Natural killer cell treated with Interleukin-12 subunit alpha and Interleukin-12 subunit beta and Interleukin-15 and Interleukin-18, amount 100 ng/mL, for 72 hours (primary cell): ENCODE measurements at regions not wholly inside any gene's neighbourhood (a gene's known extent, or its start where the extent isn't known, plus 50 kb on each side); places are given as distances from the start of the nearest gene placed in this dataset.
"Not testable (repeated sequence)": the region's sequence is repeated elsewhere in the genome, so short reads cannot be mapped to it uniquely, and the experiment has no call there.

ENCODE experiments used
- ATAC-seq, 2 donors: fragments of 150-1000 bp; cut with Tn5 transposase in 1 of 2; sonication (Bioruptor Pico), chemical (Tn5 transposase) in 1 of 2; 2 replicates each; pipeline ENCODE4 v1.10.0; 2021
- DNase-seq: peaks from one replicate; pipeline ENCODE4 v3.0.0; 2022; ENCODE audit warnings: low spot score
- H3K27ac Mint-ChIP-seq, 2 donors: 1 replicate in 1 of 2; 2 replicates in 1 of 2; pipeline ENCODE4 v1.8.0; 2022; ENCODE audit warnings: mixed read lengths in 2 of 2, mild to moderate bottlenecking in 1 of 2, moderate library complexity in 1 of 2
- H3K27me3 Mint-ChIP-seq, 2 donors: 1 replicate in 1 of 2; 2 replicates in 1 of 2; pipeline ENCODE4 v1.8.0; 2022; ENCODE audit warnings: mixed read lengths in 2 of 2
- H3K36me3 Mint-ChIP-seq: one replicate; pipeline ENCODE4 v1.8.0; 2022; ENCODE audit warnings: mixed read lengths
- H3K4me1 Mint-ChIP-seq, 2 donors: 1 replicate in 1 of 2; 2 replicates in 1 of 2; pipeline ENCODE4 v1.8.0; 2022; ENCODE audit warnings: low read depth in 2 of 2, mixed read lengths in 2 of 2, mild to moderate bottlenecking in 1 of 2
- H3K4me3 Mint-ChIP-seq: one replicate; pipeline ENCODE4 v1.8.0; 2022; ENCODE audit warnings: mixed read lengths
- H3K9me3 Mint-ChIP-seq: 2 replicates; pipeline ENCODE4 v1.8.0; 2022; ENCODE audit warnings: mixed read lengths

DNA sequence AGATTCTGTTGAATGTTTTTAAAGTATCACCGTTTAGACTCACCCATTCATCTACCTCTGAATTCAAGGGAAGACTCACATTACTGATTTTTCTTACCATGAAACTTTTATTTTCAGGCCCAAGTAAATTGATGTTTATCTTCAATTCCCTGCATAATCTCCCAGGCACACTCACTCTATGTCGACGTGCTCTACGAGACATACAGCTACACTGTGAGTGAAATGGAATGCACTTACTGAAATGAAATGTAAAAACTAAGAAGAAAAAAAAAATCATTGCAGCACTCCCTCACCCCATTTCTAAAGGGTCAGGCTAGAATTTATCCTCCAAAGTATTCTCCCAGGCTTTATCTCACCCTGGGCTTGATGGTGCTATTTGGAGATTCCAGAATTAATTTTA is 987.9 kb downstream of the CCSER2 start:
- Mint-ChIP-seq H3K27me3 (no peaks in the 10 kb centered on the region), H3K4me3 (no peak overlapping the region), H3K36me3 (no peaks in the 10 kb centered on the region), H3K4me1 (no peaks in the 10 kb centered on the region), H3K27ac (no peak overlapping the region), H3K9me3 (peaks cover 12% of the 10 kb centered on the region)
- no peak for ATAC-seq
- DNase-seq: no peak

DNA sequence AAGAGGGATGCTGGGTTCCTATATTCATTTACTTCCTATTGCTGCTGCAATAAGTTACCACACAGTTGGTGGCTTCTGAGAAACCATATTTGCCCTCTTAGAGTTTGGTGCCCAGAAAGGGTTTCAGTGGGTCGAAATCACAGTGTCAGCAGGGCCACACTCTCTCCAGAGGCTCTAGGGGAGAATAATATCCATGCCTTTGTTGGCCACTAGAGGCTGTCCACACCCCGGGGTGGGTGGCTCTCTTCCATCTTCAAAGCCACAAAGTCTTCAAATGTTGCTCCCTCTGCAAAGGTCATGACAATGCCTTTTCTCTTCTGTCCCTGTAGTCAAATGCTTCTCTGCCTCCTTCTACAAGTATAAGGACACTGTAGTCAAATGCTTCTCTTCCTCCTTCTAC is 989.4 kb downstream of the CCSER2 start:
- no peak for ATAC-seq
- Mint-ChIP-seq H3K27me3 (no peaks in the 10 kb centered on the region), H3K4me1 (no peaks in the 10 kb centered on the region)

DNA sequence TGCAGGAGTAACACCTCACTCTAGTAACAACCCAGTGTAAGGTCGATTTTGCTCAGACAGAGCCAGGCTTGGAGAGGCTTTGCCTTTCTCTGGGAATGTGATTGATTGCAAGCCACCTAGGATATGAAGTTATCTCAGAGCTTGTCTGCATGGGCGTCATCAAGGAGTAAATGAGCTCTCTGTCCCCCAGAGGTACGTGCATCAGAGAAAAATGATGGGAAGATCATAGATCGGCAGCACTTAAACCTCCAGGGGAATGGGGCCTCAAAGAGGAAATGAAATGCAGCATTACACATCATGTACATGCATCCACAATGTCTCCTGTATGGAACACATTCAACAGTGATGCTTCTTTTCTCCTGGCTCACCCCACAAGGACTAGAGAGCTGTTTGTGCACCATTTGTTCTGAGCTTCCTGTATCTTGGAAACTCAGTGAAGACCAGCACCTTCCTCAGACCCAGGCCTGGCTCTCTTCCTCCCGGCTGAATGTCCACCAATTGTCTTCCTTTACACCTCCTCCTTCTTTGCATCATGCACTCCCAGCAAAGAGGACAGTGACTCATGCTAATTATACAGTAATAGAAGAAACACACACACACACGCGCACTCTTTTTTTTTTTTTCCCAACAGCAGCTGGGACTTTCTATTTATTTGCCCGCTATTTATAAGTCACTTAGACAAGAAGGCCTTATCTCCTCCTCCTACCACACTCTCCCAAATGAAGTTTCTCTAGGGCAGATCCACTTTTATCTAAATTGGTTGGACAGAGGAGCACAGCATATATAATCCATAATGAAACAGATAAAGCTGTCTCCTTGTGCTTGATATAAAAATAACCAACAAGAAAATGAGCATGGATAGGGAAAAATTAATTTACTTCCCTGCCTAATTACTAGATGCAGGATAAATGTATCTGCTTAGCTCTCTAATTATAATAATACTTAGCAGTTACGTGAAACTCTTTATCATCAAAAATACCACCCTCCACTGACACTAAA is 990.7 kb downstream of the CCSER2 start:
- no peak for DNase-seq
- ATAC-seq: no peak

More for the DNA sequence above, 989.4 kb downstream of the CCSER2 start:
- Mint-ChIP-seq H3K36me3 (no peaks in the 10 kb centered on the region), H3K9me3 (peaks cover 12% of the 10 kb centered on the region), H3K27ac (no peak overlapping the region), H3K4me3 (no peak overlapping the region)
- DNase-seq: no peak

DNA sequence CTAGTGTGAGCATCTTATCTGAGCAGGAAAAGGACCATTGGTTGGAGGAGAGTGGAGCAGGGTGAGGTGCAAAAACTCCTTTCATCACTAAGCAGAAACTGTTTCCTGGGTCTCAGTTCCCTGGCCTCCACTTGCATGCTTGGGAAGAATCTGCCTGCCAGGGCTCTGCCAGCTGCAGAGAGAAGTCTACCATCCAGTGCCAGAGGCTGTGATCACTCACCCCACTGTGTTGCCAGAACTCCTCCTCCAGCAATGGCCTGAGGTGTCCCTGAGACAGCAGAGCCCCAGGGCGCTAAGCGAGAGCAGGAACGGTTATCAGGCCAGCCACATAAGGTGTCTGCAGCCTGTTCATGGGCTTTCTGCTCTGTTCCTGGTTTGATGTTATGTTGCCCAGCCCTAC is 991.4 kb downstream of the CCSER2 start:
- peaks cover 12% of the 10 kb centered on the region for H3K9me3 Mint-ChIP-seq

More for the DNA sequence above, 990.7 kb downstream of the CCSER2 start:
- H3K9me3 Mint-ChIP-seq: peaks cover 12% of the 10 kb centered on the region
- H3K4me1 Mint-ChIP-seq: no peaks in the 10 kb centered on the region
- H3K36me3 Mint-ChIP-seq: no peaks in the 10 kb centered on the region
- no peak overlapping the region for H3K27ac Mint-ChIP-seq
- no peaks in the 10 kb centered on the region for H3K27me3 Mint-ChIP-seq
- no peak overlapping the region for H3K4me3 Mint-ChIP-seq

DNA sequence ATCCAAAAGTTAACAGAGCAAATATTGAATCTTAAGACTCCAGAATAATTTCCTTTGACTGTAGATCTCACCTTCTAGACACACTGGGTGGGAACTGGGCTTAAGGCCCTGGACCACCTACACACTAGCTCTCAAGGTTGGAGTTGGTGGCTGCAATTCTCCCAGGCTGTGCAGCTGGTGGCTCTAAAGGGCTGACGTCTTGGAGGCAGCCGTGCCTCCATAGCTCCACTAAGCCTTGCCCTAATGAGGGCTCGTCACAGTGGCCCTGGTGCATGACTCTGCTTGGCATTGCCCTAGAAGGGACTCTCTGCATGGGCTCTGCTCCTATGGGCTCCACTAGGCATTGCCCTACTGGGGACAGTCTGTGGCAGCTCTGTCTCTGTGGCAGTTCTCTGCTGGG is 1005.2 kb downstream of the CCSER2 start:
- H3K27ac Mint-ChIP-seq: no peak overlapping the region
- H3K4me3 Mint-ChIP-seq: no peak overlapping the region
- H3K4me1 Mint-ChIP-seq: no peaks in the 10 kb centered on the region
- H3K36me3 Mint-ChIP-seq: no peaks in the 10 kb centered on the region
- DNase-seq (no peak), ATAC-seq (no peak)
- peaks cover 19% of the 10 kb centered on the region for H3K9me3 Mint-ChIP-seq
- no peaks in the 10 kb centered on the region for H3K27me3 Mint-ChIP-seq

More for the DNA sequence above, 991.4 kb downstream of the CCSER2 start:
- Mint-ChIP-seq H3K27ac (no peak overlapping the region), H3K27me3 (no peaks in the 10 kb centered on the region), H3K36me3 (no peaks in the 10 kb centered on the region), H3K4me3 (no peak overlapping the region), H3K4me1 (no peaks in the 10 kb centered on the region)
- ATAC-seq (no peak), DNase-seq (no peak)

DNA sequence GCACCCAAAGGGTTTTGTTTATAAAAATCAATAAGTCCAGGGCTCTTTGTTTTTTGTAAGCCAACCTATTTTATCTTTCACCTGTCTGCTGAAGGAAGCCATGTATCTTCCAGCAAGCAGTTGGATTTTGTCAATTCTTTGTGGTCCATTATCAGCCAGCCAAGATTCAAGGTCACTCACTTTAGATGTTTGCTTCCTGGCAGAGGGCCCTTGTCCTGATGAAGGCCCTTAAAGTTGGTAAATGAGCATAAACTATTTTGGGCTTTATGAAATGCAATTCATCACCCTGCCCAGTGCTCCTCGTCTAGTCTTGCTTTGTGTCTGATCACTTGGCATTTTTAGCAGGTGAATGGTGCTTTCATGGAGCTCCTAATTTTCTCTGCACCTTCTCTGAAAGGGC is 1004.2 kb downstream of the GRID1 start:
- DNase-seq: no peak
- H3K27ac Mint-ChIP-seq: no peak overlapping the region
- ATAC-seq: no peak
- no peaks in the 10 kb centered on the region for H3K36me3 Mint-ChIP-seq
- no peak overlapping the region for H3K4me3 Mint-ChIP-seq
- H3K27me3 Mint-ChIP-seq: no peaks in the 10 kb centered on the region
- peaks cover 7% of the 10 kb centered on the region for H3K9me3 Mint-ChIP-seq
- no peaks in the 10 kb centered on the region for H3K4me1 Mint-ChIP-seq

DNA sequence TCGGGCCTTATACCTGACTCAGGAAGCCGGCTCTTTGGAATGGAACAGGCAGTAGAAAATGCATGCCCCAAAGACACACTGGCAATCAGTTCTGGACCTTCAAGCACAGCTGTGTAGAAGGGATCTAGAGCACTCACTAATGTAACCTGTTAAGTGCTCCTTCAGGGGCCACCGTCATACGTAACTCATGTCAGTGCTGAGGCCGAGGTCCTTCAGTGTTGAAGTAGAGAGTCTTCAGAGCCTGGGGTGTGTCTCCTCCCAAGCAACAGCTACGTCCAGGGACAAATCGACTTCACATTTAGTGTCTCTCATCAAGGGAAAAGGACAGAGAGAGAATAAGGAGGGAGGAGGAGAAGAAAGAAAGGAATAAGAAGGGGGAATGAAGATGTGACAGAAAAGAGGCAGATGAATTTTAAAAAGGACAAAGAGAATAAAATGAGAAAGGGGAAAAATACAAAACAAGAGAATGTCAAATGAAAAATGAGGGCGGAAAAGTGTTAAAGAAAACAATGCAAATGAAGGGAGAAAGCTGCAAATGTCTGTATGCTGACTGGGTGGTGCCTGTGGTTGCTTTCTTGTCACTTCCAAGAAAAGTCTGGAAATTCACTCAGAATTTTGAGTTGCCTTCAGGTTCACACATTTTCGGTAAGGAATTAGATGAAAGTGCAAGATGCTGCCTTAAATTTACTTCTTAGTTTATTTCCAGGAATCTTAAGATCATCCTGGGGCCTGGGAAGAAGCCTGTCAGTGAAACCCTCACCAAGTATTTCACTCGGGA is 989.4 kb downstream of the GRID1 start:
- no peak for DNase-seq
- H3K36me3 Mint-ChIP-seq: no peaks in the 10 kb centered on the region
- H3K27me3 Mint-ChIP-seq: no peaks in the 10 kb centered on the region
- peaks cover 12% of the 10 kb centered on the region for H3K9me3 Mint-ChIP-seq
- no peak overlapping the region for H3K27ac Mint-ChIP-seq
- H3K4me1 Mint-ChIP-seq: no peaks in the 10 kb centered on the region
- no peak overlapping the region for H3K4me3 Mint-ChIP-seq
- ATAC-seq: no peak

DNA sequence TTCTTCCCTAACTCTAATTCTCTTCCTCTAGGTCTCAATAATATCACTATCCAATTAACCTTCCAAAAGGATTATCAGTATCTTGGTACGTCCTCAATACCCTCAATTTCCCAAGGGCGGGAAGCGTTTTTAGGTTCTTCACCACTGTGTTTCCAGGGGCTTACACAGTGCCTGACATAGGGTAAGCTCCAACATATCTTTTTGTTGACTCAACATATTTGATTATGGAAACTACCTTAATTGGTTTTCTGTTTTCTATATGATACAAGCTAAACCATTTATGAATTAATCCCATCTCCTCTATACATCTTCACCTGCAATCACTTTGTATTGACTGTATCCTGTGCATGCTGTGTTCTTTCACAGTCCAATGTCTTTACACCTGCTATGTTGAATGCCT is 987.3 kb downstream of the GRID1 start:
- Mint-ChIP-seq H3K27ac (no peak overlapping the region), H3K4me3 (no peak overlapping the region), H3K36me3 (no peaks in the 10 kb centered on the region), H3K4me1 (no peaks in the 10 kb centered on the region), H3K9me3 (peaks cover 10% of the 10 kb centered on the region), H3K27me3 (no peaks in the 10 kb centered on the region)
- DNase-seq (no peak), ATAC-seq (no peak)

DNA sequence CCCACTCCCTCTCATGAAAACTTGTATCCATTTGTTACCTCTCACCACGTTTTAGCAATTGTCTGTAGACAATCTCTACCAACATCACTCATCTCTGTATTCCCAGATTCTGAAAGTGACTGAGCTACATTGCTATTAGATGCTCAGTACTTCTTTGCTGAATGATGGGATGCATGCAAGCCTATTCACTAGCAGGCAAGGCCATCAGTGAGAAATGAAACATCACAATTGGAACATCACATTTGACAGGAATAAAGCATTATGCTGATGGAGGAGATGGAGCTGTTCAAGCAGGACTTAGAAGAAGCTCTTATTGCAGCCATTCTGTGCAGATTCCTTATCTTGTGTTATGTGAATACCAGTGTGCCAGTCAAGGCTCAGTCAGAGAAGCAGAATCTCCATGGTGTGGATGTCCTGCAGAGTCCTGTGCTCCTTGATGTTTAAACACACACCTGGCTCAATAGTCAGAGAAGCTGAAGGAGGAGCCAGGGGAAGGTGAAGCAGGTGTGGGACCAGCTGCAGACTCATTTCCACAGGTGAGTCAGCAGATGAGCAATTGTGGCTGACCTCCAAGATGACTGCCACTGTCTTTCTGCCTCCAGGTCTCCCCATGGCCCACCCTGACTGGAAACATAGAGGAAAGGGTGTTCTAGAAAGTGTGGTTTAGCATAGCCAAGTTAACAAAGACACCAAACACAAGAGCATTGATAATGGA is 965.5 kb downstream of the GRID1 start:
- Mint-ChIP-seq H3K27ac (no peak overlapping the region), H3K36me3 (no peaks in the 10 kb centered on the region), H3K9me3 (peaks cover 9% of the 10 kb centered on the region), H3K4me3 (no peak overlapping the region), H3K27me3 (no peaks in the 10 kb centered on the region), H3K4me1 (no peaks in the 10 kb centered on the region)
- no peak for ATAC-seq
- DNase-seq: no peak

DNA sequence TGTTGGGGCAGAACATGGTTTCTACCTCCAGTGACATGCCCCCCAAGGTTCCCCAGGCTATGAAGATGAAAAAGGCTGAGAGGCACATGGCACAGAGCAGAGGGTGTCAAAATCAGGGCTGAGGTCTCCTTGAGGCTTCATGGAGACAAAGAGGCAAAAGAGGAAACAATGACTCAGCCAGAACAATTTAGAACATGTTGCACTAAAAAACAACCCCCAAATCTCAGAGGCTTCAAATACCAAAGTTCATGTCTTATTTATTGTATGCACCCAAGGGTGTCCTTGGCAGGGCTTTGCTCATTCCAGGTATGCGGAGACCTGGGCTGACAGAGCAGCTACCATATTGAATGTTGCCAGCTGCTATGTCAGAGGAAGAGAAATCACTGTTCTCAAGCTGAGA is 964.1 kb downstream of the GRID1 start:
- H3K27ac Mint-ChIP-seq: no peak overlapping the region
- no peaks in the 10 kb centered on the region for H3K36me3 Mint-ChIP-seq
- no peaks in the 10 kb centered on the region for H3K4me1 Mint-ChIP-seq
- no peak overlapping the region for H3K4me3 Mint-ChIP-seq
- peaks cover 9% of the 10 kb centered on the region for H3K9me3 Mint-ChIP-seq
- no peaks in the 10 kb centered on the region for H3K27me3 Mint-ChIP-seq
- DNase-seq (no peak), ATAC-seq (no peak)

DNA sequence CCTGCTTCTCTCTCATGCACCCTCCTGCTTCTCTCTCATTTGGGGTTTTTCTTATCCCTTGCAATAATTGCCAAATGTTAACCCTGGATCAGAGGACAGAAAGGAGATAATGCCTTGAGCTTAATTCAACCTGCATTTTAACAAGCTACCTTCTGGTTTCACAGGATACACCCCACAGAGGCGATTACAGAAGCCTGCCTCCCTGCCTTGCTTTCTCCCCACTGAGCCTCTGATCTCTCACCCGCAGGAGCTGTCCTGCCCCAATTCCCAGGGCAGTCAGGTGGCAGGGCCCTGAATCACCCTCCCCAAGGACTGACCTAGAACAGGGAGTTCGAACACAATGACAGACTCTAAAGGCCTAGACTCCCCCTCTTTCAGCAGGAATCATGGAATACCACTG is 959.5 kb downstream of the GRID1 start:
- Mint-ChIP-seq H3K4me1 (no peaks in the 10 kb centered on the region), H3K27me3 (no peaks in the 10 kb centered on the region), H3K4me3 (no peak overlapping the region), H3K27ac (no peak overlapping the region), H3K9me3 (peaks cover 18% of the 10 kb centered on the region), H3K36me3 (no peaks in the 10 kb centered on the region)
- ATAC-seq (no peak), DNase-seq (no peak)

DNA sequence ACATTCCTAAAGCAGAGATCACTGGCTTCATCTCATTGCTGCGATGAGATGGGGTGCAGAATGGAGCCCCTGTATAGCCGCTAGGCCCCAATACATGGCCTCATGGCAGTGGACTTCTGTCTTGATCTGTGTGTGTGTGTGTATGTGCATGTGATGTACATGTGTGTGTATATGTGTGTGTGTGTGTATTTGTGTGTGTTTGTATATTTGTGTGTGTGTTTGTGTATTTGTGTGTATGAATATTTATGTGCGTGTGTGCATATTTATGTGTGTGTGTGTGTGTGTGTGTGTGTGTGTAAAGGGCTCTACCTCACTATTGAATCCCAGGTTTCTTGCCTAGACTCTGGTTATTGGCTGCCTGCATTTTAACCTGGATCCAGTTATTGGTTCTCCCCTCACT is 958.2 kb downstream of the GRID1 start:
- Mint-ChIP-seq H3K9me3 (peaks cover 18% of the 10 kb centered on the region), H3K36me3 (no peaks in the 10 kb centered on the region), H3K4me3 (no peak overlapping the region), H3K27ac (no peak overlapping the region), H3K4me1 (no peaks in the 10 kb centered on the region), H3K27me3 (no peaks in the 10 kb centered on the region)
- DNase-seq (no peak), ATAC-seq (no peak)

DNA sequence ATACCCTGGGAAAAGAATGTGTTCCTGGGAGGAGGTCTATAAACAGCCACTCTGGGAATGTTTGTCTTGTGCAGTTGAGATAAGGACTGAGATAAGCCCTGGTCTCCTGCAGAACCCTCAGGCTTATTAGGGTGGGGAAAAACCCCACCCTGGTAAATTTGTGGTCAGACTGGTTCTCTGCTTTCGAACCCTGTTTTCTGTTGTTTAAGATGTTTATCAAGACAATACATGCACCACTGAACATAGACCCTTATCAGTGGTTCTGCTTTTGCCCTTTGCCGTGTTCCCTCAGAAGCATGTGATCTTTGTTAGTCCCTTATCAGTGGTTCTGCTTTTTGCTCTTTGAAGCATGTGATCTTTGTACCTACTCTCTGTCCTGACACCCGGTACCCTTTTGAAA is 956.0 kb downstream of the GRID1 start:
- not testable (repeated sequence) for H3K36me3 Mint-ChIP-seq, ATAC-seq, H3K4me3 Mint-ChIP-seq, H3K4me1 Mint-ChIP-seq, H3K27me3 Mint-ChIP-seq, H3K27ac Mint-ChIP-seq, DNase-seq
- peaks cover 17% of the 10 kb centered on the region for H3K9me3 Mint-ChIP-seq

DNA sequence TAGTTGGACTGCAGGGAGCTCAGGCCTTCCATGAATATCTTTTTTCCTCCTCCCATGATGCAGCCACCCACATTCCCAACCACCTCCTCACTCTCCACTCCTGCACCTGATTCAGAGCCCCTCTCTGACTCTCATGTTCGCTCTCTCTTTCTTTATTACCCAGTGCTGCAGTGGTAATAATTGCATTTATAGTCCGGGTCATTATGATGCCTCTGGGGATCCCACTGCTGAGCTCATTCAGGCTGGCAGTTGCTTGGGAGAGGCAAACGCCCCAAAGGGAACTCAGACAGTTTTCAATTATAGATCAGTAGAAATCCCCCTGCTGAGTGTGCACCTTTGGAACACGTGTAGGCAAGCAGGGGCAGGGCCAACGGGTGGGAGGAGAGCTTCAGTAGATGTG is 953.0 kb downstream of the GRID1 start:
- Mint-ChIP-seq H3K27ac (no peak overlapping the region), H3K4me3 (no peak overlapping the region), H3K27me3 (no peaks in the 10 kb centered on the region), H3K9me3 (peaks cover 7% of the 10 kb centered on the region), H3K4me1 (no peaks in the 10 kb centered on the region), H3K36me3 (peaks cover 4% of the 10 kb centered on the region)
- no peak for DNase-seq
- no peak for ATAC-seq
